ENCODE measurements at regions not wholly inside any gene's neighbourhood (a gene's known extent, or its start where the extent isn't known, plus 50 kb on each side); places are given as distances from the start of the nearest gene placed in this dataset.

DNA sequence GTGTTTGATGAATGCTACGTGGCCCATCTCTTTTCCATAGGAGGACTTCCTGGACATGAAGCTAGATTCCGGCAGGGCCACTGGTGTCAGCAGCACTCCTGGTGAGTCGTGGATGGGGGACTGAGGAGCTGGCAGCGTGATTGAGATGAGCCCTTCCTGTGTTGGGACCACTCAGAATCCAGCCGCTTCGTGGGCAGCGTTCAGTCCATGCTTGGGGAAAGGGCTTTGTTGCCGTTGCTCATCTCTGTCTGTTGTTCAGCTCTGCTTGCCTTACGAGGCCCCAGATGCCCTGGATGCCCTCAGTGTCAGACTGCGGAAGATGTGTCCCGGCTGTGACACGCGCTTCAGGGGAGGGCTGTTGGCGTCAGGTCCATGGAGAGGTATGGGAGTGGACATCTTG, 127.1 kb upstream of the RTL1 start:
- no peak for DNase-seq
- Histone ChIP-seq H3K79me2 (ENCODE audit: insufficient read depth) (0 out of 2 replicates have a peak, but pooled peaks cover 5% of the 10 kb centered on the region), H2AFZ (no peak overlapping the region), H3K9ac (no peak overlapping the region), H3K4me3 (no peak overlapping the region), H3K9me3 (ENCODE audit: low read depth) (no peaks in the 10 kb centered on the region), H3K9me2 (ENCODE audit: insufficient read depth) (no peaks in the 10 kb centered on the region), H3K36me3 (ENCODE audit: low read depth) (peaks cover 3% of the 10 kb centered on the region; the same call in 1 of the 2 replicates), H4K20me1 (ENCODE audit: insufficient read depth) (no peaks in the 10 kb centered on the region), H3K27ac (no peak overlapping the region), H3K4me2 (ENCODE audit: unreplicated experiment) (no peak overlapping the region), H3K27me3 (replicated peaks; ENCODE audit: insufficient read depth) (no peaks in the 10 kb centered on the region), H3K4me1 (ENCODE audit: insufficient read depth) (no peaks in the 10 kb centered on the region), H3F3A (ENCODE audit: insufficient read depth) (peaks cover 5% of the 10 kb centered on the region; the same call in 1 of the 2 replicates)
- in situ Hi-C loops (cut with MboI): no loop called here
- WGBS, 2 experiments (ENCODE audit: low coverage in 1 of 2, low lambda C conversion rate in 2 of 2, missing lambda C conversion rate in 2 of 2): 64 to 73% methylated on average over 14 of the region's 14 CpGs
- TF ChIP-seq EZH2 (IDR thresholded peaks at IDR 0.05; ENCODE audit: insufficient read depth, poor library complexity, severe bottlenecking): no peak
- no peak for TF ChIP-seq EZH2phosphoT487 (IDR thresholded peaks at IDR 0.05; ENCODE audit: insufficient read depth, low read depth)

GRCh38 chr14:101031186-101031585, 127.7 kb upstream of the RTL1 start:
- Histone ChIP-seq H3K4me2 (ENCODE audit: unreplicated experiment) (no peak overlapping the region), H3K9me3 (ENCODE audit: low read depth) (no peaks in the 10 kb centered on the region), H2AFZ (no peak overlapping the region), H3K9me2 (ENCODE audit: insufficient read depth) (no peaks in the 10 kb centered on the region), H3K4me1 (ENCODE audit: insufficient read depth) (no peaks in the 10 kb centered on the region), H4K20me1 (ENCODE audit: insufficient read depth) (no peaks in the 10 kb centered on the region), H3K9ac (no peak overlapping the region), H3K27me3 (replicated peaks; ENCODE audit: insufficient read depth) (no peaks in the 10 kb centered on the region), H3F3A (ENCODE audit: insufficient read depth) (peaks cover 10% of the 10 kb centered on the region; the same call in 1 of the 2 replicates), H3K79me2 (ENCODE audit: insufficient read depth) (0 out of 2 replicates have a peak, but pooled peaks cover 5% of the 10 kb centered on the region), H3K27ac (no peak overlapping the region), H3K4me3 (no peak overlapping the region), H3K36me3 (ENCODE audit: low read depth) (peaks cover 6% of the 10 kb centered on the region; the same call in 1 of the 2 replicates)
- WGBS, 2 experiments (ENCODE audit: low coverage in 1 of 2, low lambda C conversion rate in 2 of 2, missing lambda C conversion rate in 2 of 2): 78% methylated on average over 14 of the region's 14 CpGs
- no peak for DNase-seq
- in situ Hi-C loops (cut with MboI): no loop called here
- no peak for TF ChIP-seq EZH2 (IDR thresholded peaks at IDR 0.05; ENCODE audit: insufficient read depth, poor library complexity, severe bottlenecking)
- TF ChIP-seq EZH2phosphoT487 (IDR thresholded peaks at IDR 0.05; ENCODE audit: insufficient read depth, low read depth): no peak

DNA sequence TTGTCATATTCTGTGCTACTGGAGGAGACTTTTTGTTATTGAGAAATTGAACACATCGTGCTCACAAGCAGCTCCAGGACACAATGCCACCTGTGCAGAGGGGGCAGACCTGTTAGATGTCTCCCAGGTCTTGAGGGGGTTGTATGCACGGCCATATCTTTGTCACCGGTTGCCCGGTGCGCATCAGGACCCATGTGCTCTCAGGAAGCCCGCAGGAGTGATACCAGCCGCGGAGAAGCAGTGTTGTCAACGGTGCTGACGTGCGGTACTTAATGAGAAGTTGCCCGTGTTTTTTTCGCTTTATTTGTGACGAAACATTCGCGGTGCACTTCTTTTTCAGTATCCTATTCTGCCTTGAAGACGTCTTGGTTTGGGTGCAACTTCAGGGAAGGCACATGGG, 128.2 kb upstream of the RTL1 start:
- Histone ChIP-seq H3K4me3 (no peak overlapping the region), H3K9me2 (ENCODE audit: insufficient read depth) (no peaks in the 10 kb centered on the region), H4K20me1 (ENCODE audit: insufficient read depth) (no peaks in the 10 kb centered on the region), H3K79me2 (ENCODE audit: insufficient read depth) (0 out of 2 replicates have a peak, but pooled peaks cover 5% of the 10 kb centered on the region), H2AFZ (no peak overlapping the region), H3K9me3 (ENCODE audit: low read depth) (no peaks in the 10 kb centered on the region), H3K27me3 (replicated peaks; ENCODE audit: insufficient read depth) (no peaks in the 10 kb centered on the region), H3K9ac (no peak overlapping the region), H3F3A (ENCODE audit: insufficient read depth) (peaks cover 12% of the 10 kb centered on the region; the same call in 1 of the 2 replicates), H3K27ac (no peak overlapping the region), H3K4me2 (ENCODE audit: unreplicated experiment) (no peak overlapping the region), H3K4me1 (ENCODE audit: insufficient read depth) (no peaks in the 10 kb centered on the region), H3K36me3 (ENCODE audit: low read depth) (peaks cover 7% of the 10 kb centered on the region; the same call in 1 of the 2 replicates)
- in situ Hi-C loops (cut with MboI): no loop called here
- no peak for DNase-seq
- WGBS, 2 experiments (ENCODE audit: low coverage in 1 of 2, low lambda C conversion rate in 2 of 2, missing lambda C conversion rate in 2 of 2): 72 to 76% methylated on average over 17 of the region's 17 CpGs
- TF ChIP-seq EZH2 (IDR thresholded peaks at IDR 0.05; ENCODE audit: insufficient read depth, poor library complexity, severe bottlenecking) (no peak), EZH2phosphoT487 (IDR thresholded peaks at IDR 0.05; ENCODE audit: insufficient read depth, low read depth) (no peak)

GRCh38 chr14:101032433-101032832, 128.9 kb upstream of the RTL1 start:
- Histone ChIP-seq H3K27me3 (replicated peaks; ENCODE audit: insufficient read depth) (no peaks in the 10 kb centered on the region), H3K9ac (no peak overlapping the region), H3K9me2 (ENCODE audit: insufficient read depth) (no peaks in the 10 kb centered on the region), H4K20me1 (ENCODE audit: insufficient read depth) (no peaks in the 10 kb centered on the region), H2AFZ (no peak overlapping the region), H3K4me1 (ENCODE audit: insufficient read depth) (no peaks in the 10 kb centered on the region), H3K36me3 (ENCODE audit: low read depth) (peaks cover 7% of the 10 kb centered on the region; the same call in 1 of the 2 replicates), H3K4me2 (ENCODE audit: unreplicated experiment) (no peak overlapping the region), H3F3A (ENCODE audit: insufficient read depth) (peaks cover 12% of the 10 kb centered on the region; the same call in 1 of the 2 replicates), H3K9me3 (ENCODE audit: low read depth) (no peaks in the 10 kb centered on the region), H3K79me2 (ENCODE audit: insufficient read depth) (0 out of 2 replicates have a peak, but pooled peaks cover 5% of the 10 kb centered on the region), H3K27ac (no peak overlapping the region), H3K4me3 (no peak overlapping the region)
- no peak for DNase-seq
- in situ Hi-C loops (cut with MboI): no loop called here
- no peak for TF ChIP-seq EZH2 (IDR thresholded peaks at IDR 0.05; ENCODE audit: insufficient read depth, poor library complexity, severe bottlenecking)
- TF ChIP-seq EZH2phosphoT487 (IDR thresholded peaks at IDR 0.05; ENCODE audit: insufficient read depth, low read depth): no peak
- WGBS, 2 experiments (ENCODE audit: low coverage in 1 of 2, low lambda C conversion rate in 2 of 2, missing lambda C conversion rate in 2 of 2): 67 to 84% methylated on average over 6 of the region's 6 CpGs
